NCI-H345 treated with DMSO at 0.1 percent for 48 hours (cell line): ENCODE measurements at regions not wholly inside any gene's neighbourhood (a gene's known extent, or its start where the extent isn't known, plus 50 kb on each side); places are given as distances from the start of the nearest gene placed in this dataset.

Experiments used
- DNase-seq: peaks from one replicate; lab custom pipeline; 2025; ENCODE audit not compliant: unreplicated experiment; lab: John Stamatoyannopoulos, UW

GRCh38 chr11:15483205-15483604 lies 368.5 kb downstream of the INSC start:
- no peak for DNase-seq

GRCh38 chr11:15484398-15484797 lies 369.7 kb downstream of the INSC start:
- DNase-seq: no peak

GRCh38 chr11:15485432-15485831 lies 370.7 kb downstream of the INSC start:
- DNase-seq: no peak

GRCh38 chr11:15489281-15489680 lies 374.6 kb downstream of the INSC start:
- DNase-seq: no peak

- no peak for DNase-seq
Measured at GRCh38 chr11:15490535-15490934, 375.8 kb downstream of the INSC start.

GRCh38 chr11:15493066-15493465 lies 378.3 kb downstream of the INSC start:
- no peak for DNase-seq

GRCh38 chr11:15493921-15494620 lies 379.3 kb downstream of the INSC start:
- no peak for DNase-seq

GRCh38 chr11:15494740-15495139 lies 380.0 kb downstream of the INSC start:
- DNase-seq: no peak

- DNase-seq: no peak
Measured at GRCh38 chr11:15495462-15495861, 380.7 kb downstream of the INSC start.

- no peak for DNase-seq
Measured at GRCh38 chr11:15497366-15497765, 382.6 kb downstream of the INSC start.

GRCh38 chr11:15499674-15500073 lies 385.0 kb downstream of the INSC start:
- no peak for DNase-seq

- DNase-seq: no peak
Measured at GRCh38 chr11:15500643-15501042, 385.9 kb downstream of the INSC start.

GRCh38 chr11:15501566-15501965 lies 386.8 kb downstream of the INSC start:
- no peak for DNase-seq

GRCh38 chr11:15505155-15505554 lies 390.4 kb downstream of the INSC start:
- no peak for DNase-seq

GRCh38 chr11:15507592-15507991 lies 392.9 kb downstream of the INSC start:
- no peak for DNase-seq

GRCh38 chr11:15509082-15509481 lies 394.4 kb downstream of the INSC start:
- DNase-seq: no peak

GRCh38 chr11:15519124-15519791 lies 404.5 kb downstream of the INSC start:
- DNase-seq: no peak

- DNase-seq: no peak
Measured at GRCh38 chr11:15519911-15520310, 405.2 kb downstream of the INSC start.

GRCh38 chr11:15523543-15523942 lies 408.8 kb downstream of the INSC start:
- DNase-seq: no peak

GRCh38 chr11:15525582-15525981 lies 410.9 kb downstream of the INSC start:
- no peak for DNase-seq

- no peak for DNase-seq
Measured at GRCh38 chr11:15526032-15526431, 411.3 kb downstream of the INSC start.

- no peak for DNase-seq
Measured at GRCh38 chr11:15526859-15527450, 412.2 kb downstream of the INSC start.
